ENCODE measurements at regions not wholly inside any gene's neighbourhood (a gene's known extent, or its start where the extent isn't known, plus 50 kb on each side); places are given as distances from the start of the nearest gene placed in this dataset.

GRCh38 chr13:89812856-89813255, 1534.6 kb upstream of the MIR17HG start:
- intact Hi-C loops (cut with micrococcal nuclease): no loop called here
- Histone ChIP-seq H3K4me1 (no peaks in the 10 kb centered on the region), H3K27ac (replicated peaks) (no peak overlapping the region), H3K27me3 (ENCODE audit: low read depth) (no peaks in the 10 kb centered on the region), H3K9me3 (replicated peaks) (peaks cover 21% of the 10 kb centered on the region), H3K4me3 (no peak overlapping the region), H3K36me3 (no peaks in the 10 kb centered on the region)
- no peak for TF ChIP-seq CTCF (IDR thresholded peaks at IDR 0.05; ENCODE audit: borderline replicate concordance)
- DNase-seq: no peak

- no peaks in the 10 kb centered on the region for H3K36me3 ChIP-seq
- H3K9me3 ChIP-seq (replicated peaks): peaks cover 25% of the 10 kb centered on the region
- no peak for DNase-seq
- H3K27ac ChIP-seq (replicated peaks): no peak overlapping the region
- H3K4me1 ChIP-seq: no peaks in the 10 kb centered on the region
- intact Hi-C loops (cut with micrococcal nuclease): no loop called here
- no peaks in the 10 kb centered on the region for H3K27me3 ChIP-seq (ENCODE audit: low read depth)
- no peak for TF ChIP-seq CTCF (IDR thresholded peaks at IDR 0.05; ENCODE audit: borderline replicate concordance)
- H3K4me3 ChIP-seq: no peak overlapping the region
Measured at GRCh38 chr13:89816404-89816803, 1531.1 kb upstream of the MIR17HG start.

- no peak for TF ChIP-seq CTCF (IDR thresholded peaks at IDR 0.05; ENCODE audit: borderline replicate concordance)
- intact Hi-C loops (cut with micrococcal nuclease): no loop called here
- no peak for DNase-seq
- no peaks in the 10 kb centered on the region for H3K27me3 ChIP-seq (ENCODE audit: low read depth)
- H3K9me3 ChIP-seq (replicated peaks): peaks cover 7% of the 10 kb centered on the region
- H3K4me1 ChIP-seq: no peaks in the 10 kb centered on the region
- H3K36me3 ChIP-seq: no peaks in the 10 kb centered on the region
- no peak overlapping the region for H3K4me3 ChIP-seq
- H3K27ac ChIP-seq (replicated peaks): no peak overlapping the region
Measured at GRCh38 chr13:89822467-89822866, 1525.0 kb upstream of the MIR17HG start.

- Histone ChIP-seq H3K27me3 (ENCODE audit: low read depth) (no peaks in the 10 kb centered on the region), H3K27ac (replicated peaks) (no peak overlapping the region), H3K4me1 (no peaks in the 10 kb centered on the region), H3K4me3 (no peak overlapping the region), H3K36me3 (no peaks in the 10 kb centered on the region), H3K9me3 (replicated peaks) (no peaks in the 10 kb centered on the region)
- intact Hi-C loops (cut with micrococcal nuclease): no loop called here
- no peak for TF ChIP-seq CTCF (IDR thresholded peaks at IDR 0.05; ENCODE audit: borderline replicate concordance)
- no peak for DNase-seq
Measured at GRCh38 chr13:89827552-89827951, 1519.9 kb upstream of the MIR17HG start.

- no peaks in the 10 kb centered on the region for H3K9me3 ChIP-seq (replicated peaks)
- no peaks in the 10 kb centered on the region for H3K36me3 ChIP-seq
- H3K4me1 ChIP-seq: no peaks in the 10 kb centered on the region
- no peak overlapping the region for H3K27ac ChIP-seq (replicated peaks)
- no peak overlapping the region for H3K4me3 ChIP-seq
- no peak for TF ChIP-seq CTCF (IDR thresholded peaks at IDR 0.05; ENCODE audit: borderline replicate concordance)
- DNase-seq: no peak
- no peaks in the 10 kb centered on the region for H3K27me3 ChIP-seq (ENCODE audit: low read depth)
- intact Hi-C loops (cut with micrococcal nuclease): no loop called here
Measured at GRCh38 chr13:89828506-89828905, 1519.0 kb upstream of the MIR17HG start.

GRCh38 chr13:89831157-89831556, 1516.3 kb upstream of the MIR17HG start:
- no peak overlapping the region for H3K4me3 ChIP-seq
- H3K4me1 ChIP-seq: no peaks in the 10 kb centered on the region
- H3K36me3 ChIP-seq: no peaks in the 10 kb centered on the region
- H3K27me3 ChIP-seq (ENCODE audit: low read depth): no peaks in the 10 kb centered on the region
- intact Hi-C loops (cut with micrococcal nuclease): no loop called here
- no peak for DNase-seq
- no peak overlapping the region for H3K27ac ChIP-seq (replicated peaks)
- no peak for TF ChIP-seq CTCF (IDR thresholded peaks at IDR 0.05; ENCODE audit: borderline replicate concordance)
- no peaks in the 10 kb centered on the region for H3K9me3 ChIP-seq (replicated peaks)

Measured in left ventricle myocardium inferior (tissue), 1 donor.